Erythroblast (primary cell): ENCODE measurements at regions not wholly inside any gene's neighbourhood (a gene's known extent, or its start where the extent isn't known, plus 50 kb on each side); places are given as distances from the start of the nearest gene placed in this dataset.

ENCODE experiments used
- GATA1 ChIP-seq: IDR thresholded peaks from 2 replicates; pipeline ENCODE4 v1.6.1; 2011; ENCODE audit warnings: low read depth, mild to moderate bottlenecking, control low read depth, low read length, moderate library complexity
- POLR2A ChIP-seq: IDR thresholded peaks from 2 replicates; pipeline ENCODE4 v1.6.1; 2011; ENCODE audit warnings: mild to moderate bottlenecking, low read length

GRCh38 chr17:69711541-69711940 is 297.0 kb downstream of the MAP2K6 start:
- TF ChIP-seq POLR2A, result no peak
- no peak for TF ChIP-seq GATA1
